GM21528 (cell line): ENCODE measurements at regions not wholly inside any gene's neighbourhood (a gene's known extent, or its start where the extent isn't known, plus 50 kb on each side); places are given as distances from the start of the nearest gene placed in this dataset.
"Not testable (repeated sequence)": the region's sequence is repeated elsewhere in the genome, so short reads cannot be mapped to it uniquely, and the experiment has no call there.

ENCODE experiments used
- ATAC-seq: cut with Tn5 transposase; IDR thresholded peaks from one replicate; pipeline ENCODE4 v1.9.1; 2021; ENCODE audit warnings: mild to moderate bottlenecking, moderate library complexity; ENCODE audit not compliant: unreplicated experiment, low FRiP score

DNA sequence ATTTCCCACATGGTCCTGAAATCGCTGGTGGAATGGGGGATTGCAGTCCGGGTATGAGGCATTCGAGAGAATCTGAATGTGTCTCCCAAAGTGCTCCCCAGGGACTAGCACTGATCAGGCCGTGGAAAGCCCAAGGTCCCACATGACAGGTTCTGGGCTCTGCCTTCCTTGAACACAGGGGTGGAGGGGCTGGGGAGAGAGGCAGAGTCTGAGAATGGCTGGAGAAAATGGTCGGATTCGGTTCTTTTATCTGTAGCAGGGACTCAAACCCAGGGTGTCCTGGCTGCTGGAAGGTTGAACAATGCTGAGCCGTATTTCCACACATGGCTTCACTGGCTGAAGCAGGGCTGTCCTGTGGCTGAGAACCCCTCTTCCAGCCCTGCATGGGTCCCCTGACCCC lies 122.7 kb upstream of the SULF2 start:
- ATAC-seq = not testable (repeated sequence)

DNA sequence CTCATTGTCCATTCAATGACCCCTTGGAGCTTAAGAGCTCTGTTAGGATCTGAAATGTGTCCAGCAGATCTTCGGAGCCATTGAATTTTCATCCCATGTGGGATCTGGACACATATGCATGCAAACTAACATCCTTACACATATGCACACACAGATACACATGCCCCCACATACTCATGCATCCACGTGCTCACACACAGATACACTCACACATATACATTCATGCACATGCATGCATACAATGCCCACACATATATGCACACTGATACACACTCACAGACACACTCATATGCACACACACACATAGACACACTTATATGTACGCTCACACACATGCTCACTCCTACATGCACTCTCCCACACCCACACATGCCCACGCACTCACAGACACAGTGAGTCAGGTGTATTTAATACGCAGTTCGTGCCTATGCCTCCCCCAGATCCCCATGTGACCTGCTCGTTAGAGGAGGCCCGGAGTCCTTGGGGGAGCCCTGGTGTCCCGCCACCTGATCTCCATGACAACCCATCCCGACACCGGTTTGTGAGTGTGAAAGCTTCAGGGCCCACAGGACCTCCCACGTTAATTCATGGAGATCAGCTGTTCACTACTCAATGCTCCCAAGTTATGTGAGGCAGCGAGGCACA lies 121.9 kb upstream of the SULF2 start:
- no peak for ATAC-seq

DNA sequence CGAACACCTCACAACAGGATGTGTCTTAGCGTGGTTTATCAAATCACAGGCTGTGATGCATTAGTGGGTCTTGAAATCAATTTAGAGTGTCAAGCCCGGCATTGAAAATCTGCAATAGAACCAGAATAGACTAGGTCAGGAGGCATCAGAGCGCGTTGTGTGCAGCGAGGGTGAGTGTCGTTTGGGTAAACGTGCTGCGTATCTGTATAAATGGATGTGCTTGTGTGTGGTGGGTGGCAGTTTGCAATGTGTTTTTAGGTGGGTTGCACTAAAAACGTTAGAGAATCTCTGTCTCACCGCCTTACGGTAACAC lies 121.0 kb upstream of the SULF2 start:
- no peak for ATAC-seq

DNA sequence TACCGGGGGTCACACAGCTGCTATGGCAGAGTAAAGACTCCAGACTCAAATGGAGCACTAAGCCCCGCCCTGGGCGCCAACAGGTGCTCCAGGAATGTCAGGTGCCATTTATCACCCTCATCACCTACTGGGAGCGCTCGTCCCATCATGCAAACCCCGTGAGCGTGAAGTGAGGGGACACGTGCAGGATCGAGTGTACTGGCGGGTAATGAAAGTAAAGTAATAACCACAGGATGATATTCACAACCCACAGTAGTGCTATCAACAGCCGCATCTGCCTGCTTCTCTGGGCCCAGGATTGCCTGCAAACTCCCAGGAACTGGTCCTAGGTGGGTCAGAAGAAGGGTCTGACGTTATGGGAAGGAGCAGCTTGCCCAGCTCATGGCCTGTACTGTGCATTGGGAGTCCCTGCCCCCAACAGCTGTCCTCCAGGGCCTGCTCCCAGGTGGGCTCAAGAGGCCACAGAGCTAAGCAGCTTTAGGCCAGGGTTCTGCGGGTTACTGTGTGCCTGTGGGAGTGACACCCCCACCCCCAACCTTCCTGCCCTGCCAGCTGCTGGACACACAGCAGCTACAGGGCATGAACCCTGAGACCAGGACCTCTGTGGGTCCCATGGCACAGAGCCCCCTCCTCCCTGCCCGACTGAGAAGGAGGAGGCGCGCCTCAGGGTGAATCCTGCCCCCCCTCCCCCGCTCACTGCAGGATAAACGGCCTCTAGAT lies 120.5 kb upstream of the SULF2 start:
- ATAC-seq = no peak

DNA sequence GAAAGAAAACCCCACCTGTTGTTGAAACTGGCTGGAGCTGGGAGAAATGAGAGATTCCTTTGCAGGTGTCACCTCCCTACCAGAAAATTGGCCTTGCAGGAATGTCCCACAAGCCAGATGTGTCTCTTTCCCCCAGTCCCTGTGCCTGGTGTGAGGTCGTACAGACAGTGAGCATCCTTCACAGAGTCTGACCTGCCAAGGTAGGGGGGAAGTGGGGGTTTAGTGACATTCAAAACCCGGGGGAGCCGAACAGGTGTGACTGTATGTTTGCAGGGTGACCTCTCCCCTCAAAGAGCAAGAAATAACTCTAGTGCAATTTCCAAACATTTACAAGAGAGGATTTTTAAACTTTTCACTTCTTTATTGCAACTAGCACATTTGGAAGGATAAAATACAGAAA lies 117.7 kb upstream of the SULF2 start:
- not testable (repeated sequence) for ATAC-seq

DNA sequence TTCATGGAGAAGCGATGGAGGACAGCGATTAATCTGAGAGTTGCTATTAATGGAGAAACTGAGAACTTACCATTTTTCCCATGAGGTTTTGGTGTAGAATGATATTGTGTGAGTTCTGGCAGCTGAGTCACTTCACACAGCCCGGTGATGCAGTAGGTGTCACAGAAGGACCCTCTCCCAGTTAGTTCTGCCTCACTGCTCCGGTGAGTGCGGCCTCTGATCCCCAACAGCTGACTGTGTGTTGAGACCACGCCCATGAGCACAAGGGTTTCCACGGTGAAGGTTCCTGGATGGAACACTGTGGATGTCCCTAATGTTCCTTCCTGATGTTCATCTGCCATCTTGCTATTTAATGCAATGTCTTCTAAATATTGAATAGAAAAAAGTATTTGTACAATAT lies 114.0 kb upstream of the SULF2 start:
- not testable (repeated sequence) for ATAC-seq

DNA sequence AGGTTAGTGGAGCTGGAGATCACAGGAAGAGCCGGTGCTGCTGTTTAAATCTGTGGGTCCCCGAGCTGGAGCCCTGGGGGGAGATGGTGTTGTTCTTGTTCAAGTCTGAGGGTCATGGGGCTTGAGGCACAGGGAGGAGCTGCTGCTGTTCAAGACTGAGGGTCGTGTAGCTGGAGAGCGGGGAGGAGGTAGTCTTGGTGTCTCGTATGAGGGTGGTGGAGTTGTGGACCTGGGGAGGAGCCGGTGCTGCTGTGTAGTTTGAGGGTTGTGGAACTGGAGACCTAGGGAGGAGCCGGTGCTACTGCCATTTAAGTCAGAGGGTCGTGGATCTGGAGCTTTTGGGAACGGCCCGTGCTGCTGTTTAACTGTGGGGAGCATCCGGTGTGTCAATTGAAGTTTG lies 112.2 kb upstream of the SULF2 start:
- ATAC-seq = no peak

DNA sequence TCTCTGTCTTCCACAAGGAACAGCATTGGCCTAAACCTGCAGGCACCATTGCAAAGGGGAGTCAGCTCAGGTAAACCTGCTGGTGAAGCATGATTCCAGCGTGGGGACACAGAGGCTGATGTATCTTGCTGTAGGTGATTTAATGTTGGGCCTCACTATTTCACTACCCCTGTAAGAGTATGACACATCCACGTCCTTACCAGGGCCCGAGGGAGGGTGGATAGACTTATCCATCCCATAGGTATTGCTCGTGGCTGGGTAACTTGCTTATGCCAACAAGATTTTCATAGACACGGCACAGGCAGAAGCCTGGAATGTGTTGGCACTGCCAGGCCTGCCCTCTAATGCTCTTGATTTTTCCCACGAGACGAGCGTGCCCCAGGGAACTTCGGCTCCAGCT lies 107.4 kb upstream of the SULF2 start:
- ATAC-seq = not testable (repeated sequence)

DNA sequence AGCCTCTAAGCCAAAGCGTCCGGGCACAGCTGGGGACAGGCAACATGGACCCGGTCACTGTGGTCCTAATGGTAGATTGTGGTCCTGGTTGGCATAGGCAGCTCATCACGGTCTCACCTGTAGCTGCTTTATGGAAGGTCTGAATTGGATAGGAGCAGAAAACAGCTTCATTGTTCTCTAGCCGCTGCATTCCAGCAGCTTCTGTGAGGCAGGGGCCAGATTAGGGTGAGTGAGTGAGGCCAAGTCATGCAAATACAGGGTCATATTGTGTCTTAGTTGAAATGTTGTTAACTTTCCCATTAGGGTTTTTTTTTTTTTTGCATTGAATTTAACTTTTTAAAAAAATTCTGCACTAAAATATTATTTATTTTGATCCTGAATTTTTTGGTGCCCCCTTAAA lies 105.4 kb upstream of the SULF2 start:
- ATAC-seq = not testable (repeated sequence)

DNA sequence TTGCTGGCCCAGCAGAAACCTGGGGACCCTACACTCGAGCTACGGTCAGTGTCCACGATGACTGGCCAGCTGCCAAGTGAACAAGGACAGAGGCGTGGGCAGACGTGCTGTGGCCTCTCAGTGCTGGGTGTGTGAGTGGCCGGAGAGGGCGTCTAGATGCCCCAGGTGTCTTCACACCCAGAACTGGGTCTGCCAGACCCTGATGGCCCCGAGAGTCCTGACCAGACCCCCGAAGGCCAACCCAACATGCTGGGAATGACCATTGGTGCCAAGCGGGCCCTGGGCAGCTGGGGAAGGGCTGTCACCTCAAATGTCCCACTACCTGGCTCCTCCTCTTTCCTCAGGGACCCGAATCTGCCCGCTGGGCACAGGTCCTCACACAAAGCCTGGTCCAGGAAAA lies 104.5 kb upstream of the SULF2 start:
- not testable (repeated sequence) for ATAC-seq

DNA sequence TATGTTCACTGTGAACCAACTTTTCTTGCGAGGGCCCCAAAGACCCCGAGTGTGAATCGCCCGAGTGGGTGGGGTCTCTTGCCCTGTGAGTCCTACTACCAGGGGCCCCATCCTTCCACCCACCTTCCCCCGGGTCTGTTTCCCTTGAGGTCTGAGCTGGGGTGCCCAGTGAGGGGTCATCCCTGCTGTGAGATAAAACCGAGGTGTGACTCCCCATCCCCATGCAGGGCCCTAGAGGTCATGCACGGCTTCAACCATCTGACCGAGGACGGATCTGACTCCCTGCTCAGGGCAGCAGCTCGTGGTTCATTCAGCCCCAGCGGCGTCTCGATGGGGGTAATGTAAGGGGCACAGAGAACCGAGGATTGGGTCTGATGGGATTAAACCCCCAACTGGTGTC lies 103.1 kb upstream of the SULF2 start:
- ATAC-seq = no peak

DNA sequence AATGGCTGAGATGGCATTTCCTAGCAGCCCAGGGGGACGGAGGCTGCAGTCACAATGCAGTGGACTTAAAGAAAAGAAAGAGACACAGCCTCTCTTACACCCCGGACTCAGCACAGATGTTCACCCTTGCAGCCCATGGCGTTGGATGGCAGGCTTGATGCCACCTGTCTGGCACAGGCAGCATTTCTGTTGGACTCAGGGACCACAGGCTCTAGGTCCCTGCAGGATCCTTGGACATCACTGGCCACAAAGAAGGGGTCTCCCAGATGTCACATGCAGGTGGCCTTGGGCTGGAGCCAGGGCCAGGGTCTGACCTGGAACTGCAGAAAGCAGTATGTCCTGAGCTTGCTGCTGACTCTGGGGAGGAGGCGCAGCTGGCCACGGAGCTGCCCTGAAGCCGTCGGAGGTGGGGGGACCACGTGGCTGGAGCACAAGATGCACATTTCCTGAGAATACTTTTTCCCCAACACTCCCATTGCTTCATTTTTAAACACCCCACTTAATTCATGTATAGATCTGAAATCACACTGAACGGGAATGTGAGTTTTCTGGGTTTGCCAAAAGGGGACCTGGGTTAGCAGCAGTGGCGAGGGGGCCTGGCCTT lies 102.3 kb upstream of the SULF2 start:
- no peak for ATAC-seq

DNA sequence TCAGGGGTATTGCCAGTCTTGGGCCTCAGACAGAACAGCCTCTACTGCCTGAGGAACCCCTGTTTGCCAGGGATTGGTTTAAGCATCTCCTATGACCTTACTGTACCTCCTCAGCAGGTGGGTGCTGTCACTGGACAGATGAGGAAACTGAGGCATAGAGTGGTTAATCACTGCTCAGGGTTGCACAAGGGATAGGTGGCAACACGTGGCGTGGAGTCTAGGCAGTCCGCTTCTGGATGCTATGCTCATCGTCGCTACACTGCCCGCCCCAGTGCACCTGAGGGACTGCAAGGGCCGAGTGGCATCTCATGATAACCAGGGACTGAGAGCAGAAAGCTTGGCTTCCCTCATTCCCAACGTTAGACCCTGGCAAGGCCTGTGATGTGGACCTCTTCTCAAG lies 101.8 kb upstream of the SULF2 start:
- no peak for ATAC-seq

DNA sequence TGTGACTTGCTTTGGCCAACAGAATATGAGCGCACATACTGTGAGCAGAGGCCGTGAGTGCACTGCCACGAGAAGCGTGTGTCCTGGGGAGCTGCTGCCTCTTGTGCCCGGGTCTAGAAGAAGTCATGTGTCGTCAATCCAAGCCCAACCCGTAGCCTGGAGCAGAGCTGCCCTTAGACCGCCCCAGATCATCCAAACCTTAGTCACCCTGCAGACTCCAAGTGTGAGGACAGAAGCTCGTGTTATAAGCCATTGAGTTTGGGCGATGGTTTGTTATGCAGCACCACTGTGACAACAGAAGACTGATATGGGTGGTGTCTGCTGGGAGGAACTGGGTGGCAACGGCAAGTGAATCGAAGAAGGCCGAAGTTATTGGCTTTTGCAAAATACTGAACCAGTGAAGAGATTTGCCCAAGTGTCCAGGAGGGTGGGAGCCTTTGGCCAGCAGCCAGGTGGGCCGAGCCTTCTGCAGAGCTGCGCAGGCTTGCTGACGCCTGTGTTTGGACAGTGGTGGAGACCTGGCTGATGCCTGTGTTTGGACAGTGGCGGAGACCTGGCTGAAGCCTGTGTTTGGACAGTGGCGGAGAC lies 101.3 kb upstream of the SULF2 start:
- no peak for ATAC-seq

DNA sequence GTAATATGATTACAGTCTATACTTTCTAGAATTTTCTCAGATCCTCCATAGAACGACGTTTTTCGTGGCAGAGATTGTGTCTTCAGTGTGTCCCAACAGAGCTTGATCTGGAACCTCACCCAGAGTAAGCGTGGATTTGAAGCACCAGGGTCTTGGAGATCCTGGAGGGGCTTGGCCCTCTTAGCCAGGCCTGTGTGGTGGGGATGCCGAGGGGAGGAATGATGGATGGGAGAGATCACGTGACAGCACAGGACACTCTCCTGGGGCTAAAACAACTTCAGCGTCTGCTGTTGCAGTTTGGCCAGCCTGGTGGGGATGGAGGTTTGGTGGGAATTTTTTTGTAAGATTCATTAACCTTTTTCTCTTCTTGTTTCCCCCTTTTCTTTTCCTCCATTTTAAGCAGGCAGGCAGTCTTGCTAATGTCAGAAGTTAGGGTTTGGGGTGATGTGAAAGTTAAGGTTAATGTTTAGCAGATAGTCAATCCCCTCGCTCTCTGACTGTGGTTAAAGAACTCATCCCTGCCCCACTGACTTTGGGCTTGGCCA lies 100.7 kb upstream of the SULF2 start:
- ATAC-seq = no peak

DNA sequence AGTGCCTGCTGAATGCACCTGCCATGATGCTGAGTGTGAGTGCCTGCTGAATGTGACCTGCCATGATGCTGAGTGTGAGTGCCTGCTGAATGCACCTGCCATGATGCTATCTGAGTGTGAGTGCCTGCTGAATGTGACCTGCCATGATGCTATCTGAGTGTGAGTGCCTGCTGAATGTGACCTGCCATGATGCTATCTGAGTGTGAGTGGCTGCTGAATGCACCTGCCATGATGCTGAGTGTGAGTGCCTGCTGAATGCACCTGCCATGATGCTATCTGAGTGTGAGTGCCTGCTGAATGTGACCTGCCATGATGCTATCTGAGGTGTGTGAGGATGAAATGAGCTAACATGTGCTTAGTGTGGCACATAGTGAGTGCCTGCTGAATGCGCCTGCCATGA lies 98.7 kb upstream of the SULF2 start:
- ATAC-seq = not testable (repeated sequence)

DNA sequence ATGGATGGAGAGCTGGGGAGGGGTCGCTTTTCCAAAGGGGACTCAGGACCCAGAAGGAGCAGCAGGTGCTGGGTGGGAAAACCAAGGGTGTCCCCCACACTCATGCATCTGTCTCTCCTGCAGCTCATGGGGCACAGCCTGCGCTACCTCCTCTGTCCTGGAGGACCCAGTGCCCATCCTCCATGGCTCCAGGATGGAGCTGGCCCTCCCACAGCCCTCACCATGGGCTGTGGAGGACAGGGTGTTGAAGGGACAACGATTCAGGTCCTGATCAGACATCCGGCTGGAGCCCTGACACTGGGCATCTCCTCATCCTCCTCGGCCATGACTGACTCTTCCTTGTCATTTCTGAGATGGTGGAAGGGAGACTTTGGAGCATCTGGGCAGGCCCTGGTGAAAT lies 97.9 kb upstream of the SULF2 start:
- ATAC-seq = no peak

DNA sequence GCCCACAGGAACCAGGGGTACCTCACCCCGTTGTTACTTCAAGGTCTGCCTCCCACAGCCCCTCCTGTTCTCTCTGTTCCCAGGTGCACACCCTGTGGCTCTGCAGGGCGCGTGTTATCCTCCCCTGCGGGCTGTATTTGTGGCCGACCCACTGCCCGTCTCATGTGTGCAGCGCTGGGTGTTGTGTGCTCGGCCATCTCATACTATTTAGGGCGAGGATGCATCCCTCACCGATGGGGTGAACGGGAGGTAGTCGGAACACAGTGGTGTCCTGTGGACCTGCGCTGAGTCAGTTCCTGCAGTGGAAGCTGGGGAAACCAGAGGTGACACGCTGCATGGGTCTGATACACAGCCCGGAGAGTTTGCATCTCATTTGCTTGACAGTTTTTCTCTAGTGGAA lies 94.5 kb upstream of the SULF2 start:
- no peak for ATAC-seq

DNA sequence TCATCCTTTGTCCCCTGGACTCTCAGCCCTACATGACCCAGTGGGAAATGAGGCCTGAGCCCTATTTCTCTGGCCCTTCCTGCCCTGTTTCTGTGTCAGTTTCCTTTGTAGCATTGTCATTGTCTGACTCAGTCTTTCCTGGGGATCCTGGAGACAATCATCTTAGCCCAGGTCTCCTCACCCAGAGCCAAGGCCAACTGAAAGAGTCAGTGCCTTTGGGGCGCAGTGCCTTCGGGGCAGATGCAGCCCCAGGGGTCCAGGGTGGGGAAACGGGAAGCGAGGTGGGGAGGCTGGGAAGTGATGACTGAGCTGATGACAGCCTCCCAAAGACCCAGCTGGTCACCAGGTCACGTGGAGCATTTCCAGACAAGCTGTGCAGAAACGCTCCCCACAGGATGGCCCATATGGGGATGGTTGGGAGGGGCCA lies 93.3 kb upstream of the SULF2 start:
- ATAC-seq = no peak

DNA sequence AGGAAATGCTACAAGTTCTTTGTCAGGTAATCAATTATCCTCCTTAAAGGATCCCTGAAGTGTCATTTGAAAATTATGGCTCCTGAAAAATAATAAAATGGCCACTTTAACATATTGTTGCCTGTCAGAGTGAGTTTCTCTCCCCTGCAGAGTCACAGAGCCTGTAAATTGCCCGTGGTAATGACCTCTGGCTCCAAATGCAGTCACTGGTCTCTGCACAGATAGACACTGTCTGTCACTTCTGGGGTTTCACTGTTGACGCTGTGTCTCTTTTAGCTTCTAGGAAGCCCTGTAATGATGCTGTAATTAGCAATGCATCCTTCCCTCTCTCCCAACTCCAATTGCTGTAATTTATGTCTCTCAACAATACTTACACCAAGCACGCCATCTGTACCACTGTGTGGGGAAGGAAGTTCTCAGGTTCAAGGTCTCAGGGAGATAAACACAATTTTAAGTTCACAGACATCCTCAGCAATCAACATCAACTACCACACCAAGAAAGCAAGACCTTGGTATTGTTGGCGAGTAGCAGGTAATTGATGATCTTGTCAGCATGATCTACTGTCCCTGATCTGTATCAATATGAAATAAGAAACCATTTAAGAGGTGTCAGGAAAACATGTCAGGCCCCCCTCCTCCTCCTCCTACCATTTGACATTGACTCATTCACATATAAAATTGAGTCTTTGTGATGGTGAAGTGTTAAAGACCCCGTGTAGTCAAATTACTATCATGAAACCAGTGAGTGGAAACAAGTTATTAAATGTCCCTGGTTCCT lies 91.2 kb upstream of the SULF2 start:
- no peak for ATAC-seq
